K562 (cell line): ENCODE measurements at regions not wholly inside any gene's neighbourhood (a gene's known extent, or its start where the extent isn't known, plus 50 kb on each side); places are given as distances from the start of the nearest gene placed in this dataset.

Experiments
- ATAC-seq: fragments of 200-7000 bp; cut with Tn5 transposase; 3 replicates; pipeline ENCODE4 v1.9.1; 2020; ENCODE audit warnings: moderate library complexity
- BruUV-seq: library from RNA; stranded (reverse); fragments of 400-500 nt; replicated peaks from 2 replicates; lab custom pipeline; 2021; lab: Mats Ljungman, UMichigan
- CTCF ChIA-PET: fragments of 300-600 bp; formaldehyde crosslinking; extraction: SDS; loops from one replicate; lab custom pipeline; 2021; ENCODE audit warnings: low intra/inter-chr PET ratio; lab: Yijun Ruan, JAX
- POLR2A ChIA-PET: fragments of 300-600, 350-650 bp; sonication (Branson Sonifier 250); formaldehyde crosslinking; extraction: SDS; loops from one replicate; lab custom pipeline; 2021; ENCODE audit warnings: antibody characterized with exemption, inconsistent platforms; lab: Yijun Ruan, JAX
- DNase-seq, 4 experiments: peaks; one replicate each; pipeline versions ENCODE4 v3.0.0 to v3.0.0-alpha.2; 2011 to 2018; ENCODE audit warnings: low spot score in 3 of 4, mixed read lengths in 3 of 4; ENCODE audit errors: extremely low read depth in 1 of 4
- FAIRE-seq: peaks from 2 replicates; lab custom pipeline; 2011; peaks lifted over from hg19 to GRCh38; lab: Jason Lieb, UNC
- H2AFZ ChIP-seq: 2 replicates; pipeline ENCODE4 v1.6.0; 2011; ENCODE audit warnings: low read depth, low read length, control low read depth, inconsistent platforms
- H3K27ac ChIP-seq: fragments of 200-600 bp; 3 replicates; pipeline ENCODE4 v1.8.0; 2011; ENCODE audit warnings: low read depth, mild to moderate bottlenecking, control low read depth, inconsistent platforms, low read length, moderate library complexity, mixed read lengths; ENCODE audit errors: extremely low read depth
- H3K27me3 ChIP-seq, 2 experiments: fragments of 300-600 bp in 1 of 2; 2 replicates in 1 of 2; 3 replicates in 1 of 2; pipeline versions ENCODE4 v1.6.0 to v1.8.0; 2011; ENCODE audit warnings: inconsistent platforms in 2 of 2, low read length in 2 of 2, mild to moderate bottlenecking in 1 of 2, mixed read lengths in 1 of 2, moderate library complexity in 1 of 2; ENCODE audit not compliant: control insufficient read depth in 2 of 2, insufficient read depth in 2 of 2
- H3K36me3 ChIP-seq: fragments of 300-600 bp; 3 replicates; pipeline ENCODE4 v1.8.0; 2011; ENCODE audit warnings: mild to moderate bottlenecking, low read length, inconsistent platforms; ENCODE audit not compliant: control insufficient read depth, insufficient read depth
- H3K4me1 ChIP-seq, 2 experiments: fragments of 200-600 bp in 1 of 2; replicated peaks in 1 of 2; 2 replicates in 1 of 2; 3 replicates in 1 of 2; pipeline versions ENCODE4 v1.5.1 to v1.8.0; 2011; ENCODE audit warnings: inconsistent platforms in 2 of 2, low read length in 2 of 2, mild to moderate bottlenecking in 1 of 2, mixed read lengths in 1 of 2, moderate library complexity in 1 of 2; ENCODE audit not compliant: control insufficient read depth in 2 of 2, insufficient read depth in 2 of 2
- H3K4me2 ChIP-seq: 2 replicates; pipeline ENCODE4 v1.6.1; 2011; ENCODE audit warnings: low read length, control low read depth, inconsistent platforms, mixed read lengths; ENCODE audit not compliant: insufficient read depth
- H3K4me3 ChIP-seq: fragments of 200-600 bp; sonication (generic), shearing (Covaris generic); 2 replicates; pipeline ENCODE4 v1.5.1; 2016; ENCODE audit warnings: control low read depth, inconsistent platforms
- H3K79me2 ChIP-seq: fragments of 200-600 bp; 3 replicates; pipeline ENCODE4 v1.8.0; 2011; ENCODE audit warnings: low read length, inconsistent platforms; ENCODE audit not compliant: control insufficient read depth, insufficient read depth
- H3K9ac ChIP-seq, 2 experiments: 2 replicates each; pipeline versions ENCODE4 v1.6.0 to v1.6.1; 2011; ENCODE audit warnings: low read depth in 2 of 2, low read length in 2 of 2, control low read depth in 1 of 2, inconsistent platforms in 1 of 2, mild to moderate bottlenecking in 1 of 2, mixed read lengths in 1 of 2; ENCODE audit not compliant: insufficient read depth in 1 of 2
- H3K9me1 ChIP-seq: one replicate; pipeline ENCODE4 v1.6.0; 2011; ENCODE audit warnings: inconsistent platforms, mild to moderate bottlenecking, low read length, moderate library complexity; ENCODE audit not compliant: control insufficient read depth, insufficient read depth
- H3K9me3 ChIP-seq: replicated peaks from 2 replicates; pipeline ENCODE4 v1.5.1; 2011; ENCODE audit warnings: low read depth, low read length, inconsistent platforms; ENCODE audit not compliant: control insufficient read depth, insufficient read depth
- H4K20me1 ChIP-seq: replicated peaks from 2 replicates; pipeline ENCODE4 v1.6.1; 2011; ENCODE audit warnings: low read length, inconsistent platforms, mixed read lengths; ENCODE audit not compliant: control insufficient read depth, insufficient read depth
- GATAD2B ChIP-seq: fragments of 450-650 bp; IDR thresholded peaks from 2 replicates; pipeline ENCODE4 v1.6.1; 2017; ENCODE audit warnings: mild to moderate bottlenecking, borderline replicate concordance
- WGBS: fragments of 100-300 bp; shearing (Covaris generic); methylation state at CpG from one replicate; pipeline ENCODE4 v1.1.6; 2016; ENCODE audit warnings: low coverage, mixed read lengths; ENCODE audit not compliant: insufficient coverage; ENCODE audit errors: missing lambda C conversion rate; 5-methylcytosine and 5-hydroxymethylcytosine counted together
- in situ Hi-C: fragments of 300-500 bp; cut with MboI; formaldehyde crosslinking; loops from 4 replicates; pipeline ENCODE4 v1.15.0; 2018; ENCODE audit warnings: inconsistent platforms, mixed read lengths
- intact Hi-C: fragments of 100-400 bp; cut with micrococcal nuclease; formaldehyde crosslinking; loops from 2 replicates; pipeline ENCODE4 v1.14.2; 2022
- TF ChIP-seq, protein P1 (sequence below): sonication (generic); formaldehyde crosslinking; IDR thresholded peaks from 2 replicates; pipeline ENCODE4 v1.8.0; 2022; ENCODE audit warnings: mild to moderate bottlenecking, missing genetic modification reagents
- TF ChIP-seq, protein P2 (sequence below), 3 experiments: IDR thresholded peaks in 2 of 3; conservative IDR thresholded peaks in 1 of 3; 2 replicates each; pipeline ENCODE4 v1.5.1; 2011 to 2012; ENCODE audit warnings: low read length in 3 of 3, mild to moderate bottlenecking in 3 of 3, control low read depth in 2 of 3, improper control_type of control experiment in 1 of 3, inconsistent platforms in 1 of 3, low read depth in 1 of 3, mixed read lengths in 1 of 3, moderate library complexity in 1 of 3; ENCODE audit not compliant: insufficient read depth in 2 of 3
- TF ChIP-seq, protein P3 (sequence below): fragments of 250-450 bp; sonication (Bioruptor Pico); IDR thresholded peaks from 2 replicates; pipeline ENCODE4 v1.5.0; 2021; ENCODE audit warnings: mild to moderate bottlenecking, moderate library complexity

DNA sequence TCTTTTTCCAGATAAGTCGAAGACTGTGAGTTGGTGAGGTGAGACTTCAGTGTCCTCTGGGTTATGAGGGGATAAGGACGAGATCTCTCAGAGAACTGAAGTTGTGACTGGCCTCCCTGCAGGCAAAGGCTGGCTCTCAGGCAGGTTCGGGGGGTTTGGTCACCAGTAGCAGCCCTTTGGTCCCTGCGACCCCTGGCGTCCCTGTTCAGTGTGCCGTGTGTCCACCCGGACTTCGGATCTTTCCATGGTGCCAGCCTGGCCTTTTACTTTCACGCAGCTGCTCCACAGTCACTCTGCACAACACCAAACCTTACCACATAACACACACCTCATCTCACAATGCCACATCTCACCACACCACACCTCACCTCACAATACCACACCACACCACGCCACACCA lies 131.9 kb downstream of the ERMARD start:
- H2AFZ ChIP-seq: no peak overlapping the region
- CTCF ChIA-PET: no interaction called here
- H3K9me1 ChIP-seq: no peaks in the 10 kb centered on the region
- H3K27me3 ChIP-seq: peaks cover 3 to 36% of the 10 kb centered on the region in 2 experiments; a peak in 4 of 5 replicates
- peaks cover 2% of the 10 kb centered on the region; the same call in 1 of the 2 replicates for H4K20me1 ChIP-seq
- H3K4me3 ChIP-seq: no peak overlapping the region
- no peak overlapping the region for H3K4me2 ChIP-seq
- BruUV-seq: no TSS peak
- H3K79me2 ChIP-seq: no peaks in the 10 kb centered on the region
- DNase-seq: no peak
- ATAC-seq: no peak
- WGBS: 0% methylated on average over 10 of the region's 10 CpGs
- intact Hi-C loops (no loop called here), in situ Hi-C loops (no loop called here)
- no peak for TF ChIP-seq GATAD2B
- TF ChIP-seq, protein P1, sequence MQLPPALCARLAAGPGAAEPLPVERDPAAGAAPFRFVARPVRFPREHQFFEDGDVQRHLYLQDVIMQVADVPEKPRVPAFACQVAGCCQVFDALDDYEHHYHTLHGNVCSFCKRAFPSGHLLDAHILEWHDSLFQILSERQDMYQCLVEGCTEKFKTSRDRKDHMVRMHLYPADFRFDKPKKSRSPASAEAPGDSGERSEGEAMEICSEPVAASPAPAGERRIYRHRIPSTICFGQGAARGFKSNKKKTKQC (CRISPR knock-in tag): no peak
- TF ChIP-seq, protein P2, sequence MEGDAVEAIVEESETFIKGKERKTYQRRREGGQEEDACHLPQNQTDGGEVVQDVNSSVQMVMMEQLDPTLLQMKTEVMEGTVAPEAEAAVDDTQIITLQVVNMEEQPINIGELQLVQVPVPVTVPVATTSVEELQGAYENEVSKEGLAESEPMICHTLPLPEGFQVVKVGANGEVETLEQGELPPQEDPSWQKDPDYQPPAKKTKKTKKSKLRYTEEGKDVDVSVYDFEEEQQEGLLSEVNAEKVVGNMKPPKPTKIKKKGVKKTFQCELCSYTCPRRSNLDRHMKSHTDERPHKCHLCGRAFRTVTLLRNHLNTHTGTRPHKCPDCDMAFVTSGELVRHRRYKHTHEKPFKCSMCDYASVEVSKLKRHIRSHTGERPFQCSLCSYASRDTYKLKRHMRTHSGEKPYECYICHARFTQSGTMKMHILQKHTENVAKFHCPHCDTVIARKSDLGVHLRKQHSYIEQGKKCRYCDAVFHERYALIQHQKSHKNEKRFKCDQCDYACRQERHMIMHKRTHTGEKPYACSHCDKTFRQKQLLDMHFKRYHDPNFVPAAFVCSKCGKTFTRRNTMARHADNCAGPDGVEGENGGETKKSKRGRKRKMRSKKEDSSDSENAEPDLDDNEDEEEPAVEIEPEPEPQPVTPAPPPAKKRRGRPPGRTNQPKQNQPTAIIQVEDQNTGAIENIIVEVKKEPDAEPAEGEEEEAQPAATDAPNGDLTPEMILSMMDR (IDR thresholded peaks at IDR 0.05 in 2 of 3, conservative IDR thresholded peaks at IDR 0.05 in 1 of 3; ENCODE audit: insufficient read depth in 2 of 3, low read depth in 1 of 3, low read length in 3 of 3): 0 out of 6 replicates have a peak, but pooled peaks of 1 of the 3 experiments have one; percentile 8
- TF ChIP-seq, protein P3, sequence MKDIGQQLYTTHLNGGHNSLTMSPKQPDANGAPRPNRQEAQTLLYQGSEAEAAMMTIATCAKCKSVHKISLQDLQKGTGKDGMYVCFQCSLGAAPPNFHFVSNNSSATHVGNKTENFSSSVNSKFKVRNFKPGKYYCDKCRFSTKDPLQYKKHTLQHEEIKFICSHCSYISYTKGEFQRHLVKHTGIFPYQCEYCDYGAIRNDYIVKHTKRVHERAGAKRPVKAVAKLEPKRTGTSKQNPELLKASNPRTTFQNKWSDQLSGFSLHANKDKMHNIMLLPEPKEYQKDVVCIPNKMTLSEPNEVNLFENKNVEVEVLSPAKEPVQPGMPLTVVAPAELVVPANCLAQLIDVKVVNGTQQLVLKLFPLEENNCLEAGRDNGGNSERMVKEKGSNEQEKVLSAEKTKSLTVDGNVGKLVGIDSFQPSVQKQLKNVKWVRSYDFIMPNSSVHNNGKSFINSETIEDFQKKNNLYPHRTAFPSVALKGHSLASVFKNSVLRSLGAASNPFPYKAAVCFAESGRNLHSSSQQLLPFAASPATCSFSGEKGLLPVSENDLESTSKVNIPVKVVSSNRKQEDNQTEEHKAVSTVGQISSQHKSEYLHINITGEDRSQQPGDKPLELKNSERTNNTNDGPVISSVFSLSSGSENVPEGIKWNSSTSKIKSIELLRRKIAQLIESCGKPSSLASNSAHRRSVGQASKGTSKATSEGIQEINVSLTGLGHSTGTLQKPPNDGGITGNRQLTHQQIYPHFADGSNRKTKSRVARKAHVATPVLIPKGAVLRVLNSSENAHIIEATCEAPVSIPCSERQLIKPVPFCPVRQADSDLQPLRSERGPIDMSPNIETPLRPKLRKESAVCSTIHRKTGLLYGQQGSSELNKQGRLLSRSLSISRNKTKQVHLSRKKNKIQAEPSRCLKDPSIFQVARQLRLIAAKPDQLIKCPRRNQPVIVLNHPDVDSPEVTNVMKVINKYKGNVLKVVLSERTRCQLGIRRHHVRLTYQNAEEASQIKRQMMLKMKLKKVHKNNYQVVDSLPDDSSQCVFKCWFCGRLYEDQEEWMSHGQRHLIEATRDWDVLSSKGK (CRISPR knock-in tag): no peak
- FAIRE-seq: no peak
- POLR2A ChIA-PET: no interaction called here
- H3K9ac ChIP-seq: no peak overlapping the region
- no peaks in the 10 kb centered on the region for H3K9me3 ChIP-seq
- no peaks in the 10 kb centered on the region for H3K36me3 ChIP-seq
- H3K27ac ChIP-seq: no peak overlapping the region; the same call in 2 of the 3 replicates
- H3K4me1 ChIP-seq: no peaks in the 10 kb centered on the region
